Activated B cell treated with CpG ODN at 0.5 μM for 24 hours (primary cell): ENCODE measurements at regions not wholly inside any gene's neighbourhood (a gene's known extent, or its start where the extent isn't known, plus 50 kb on each side); places are given as distances from the start of the nearest gene placed in this dataset.

Source experiments
- ATAC-seq: fragments of 200-7000 bp; cut with Tn5 transposase; one replicate; pipeline ENCODE4 v1.10.0; 2021; ENCODE audit warnings: low read depth, mild to moderate bottlenecking, moderate library complexity
- CTCF ChIA-PET: fragments of 350-600 bp; sonication (Branson Sonifier 250); formaldehyde crosslinking; loops from one replicate; lab custom pipeline; 2021; ENCODE audit warnings: antibody characterized with exemption; lab: Charles Lee
- POLR2A ChIA-PET: fragments of 350-600 bp; sonication (Branson Sonifier 250); formaldehyde crosslinking; loops from one replicate; lab custom pipeline; 2021; ENCODE audit warnings: antibody characterized with exemption; lab: Charles Lee
- DNase-seq: peaks from one replicate; pipeline ENCODE4 v3.0.0; 2022
- H3K27ac Mint-ChIP-seq: one replicate; pipeline ENCODE4 v1.8.0; 2020; ENCODE audit warnings: mixed read lengths
- H3K27me3 Mint-ChIP-seq: one replicate; pipeline ENCODE4 v1.8.0; 2021; ENCODE audit warnings: mixed read lengths
- H3K36me3 Mint-ChIP-seq: one replicate; pipeline ENCODE4 v1.8.0; 2021; ENCODE audit warnings: low read depth, mixed read lengths
- H3K4me1 Mint-ChIP-seq: one replicate; pipeline ENCODE4 v1.8.0; 2021; ENCODE audit warnings: mixed read lengths
- H3K4me3 Mint-ChIP-seq: one replicate; pipeline ENCODE4 v1.8.0; 2020; ENCODE audit warnings: mild to moderate bottlenecking, mixed read lengths
- H3K9me3 Mint-ChIP-seq: one replicate; pipeline ENCODE4 v1.8.0; 2020; ENCODE audit warnings: mixed read lengths
- CTCF ChIP-seq: fragments of 200-600 bp; IDR thresholded peaks from one replicate; pipeline ENCODE4 v1.8.0; 2022; ENCODE audit warnings: antibody characterized with exemption, mild to moderate bottlenecking
- intact Hi-C: fragments of 100-400 bp; cut with micrococcal nuclease; formaldehyde crosslinking; loops from one replicate; pipeline ENCODE4 v1.15.1; 2024

GRCh38 chr2:198268519-198268918 lies 464.1 kb downstream of the PLCL1 start:
- POLR2A ChIA-PET = no interaction called here
- Mint-ChIP-seq H3K36me3 (no peaks in the 10 kb centered on the region), H3K4me3 (no peak overlapping the region), H3K4me1 (no peaks in the 10 kb centered on the region), H3K27ac (no peak overlapping the region), H3K9me3 (peaks cover 3% of the 10 kb centered on the region), H3K27me3 (peaks cover 3% of the 10 kb centered on the region)
- CTCF ChIA-PET = no interaction called here
- no peak for TF ChIP-seq CTCF
- DNase-seq (no peak), ATAC-seq (no peak)
- intact Hi-C loops = no loop called here

GRCh38 chr2:198259496-198259895 lies 455.1 kb downstream of the PLCL1 start:
- H3K9me3 Mint-ChIP-seq = no peaks in the 10 kb centered on the region
- H3K27me3 Mint-ChIP-seq = no peaks in the 10 kb centered on the region
- ATAC-seq (no peak), DNase-seq (no peak)
- H3K36me3 Mint-ChIP-seq = no peaks in the 10 kb centered on the region
- ChIA-PET POLR2A (no interaction called here), CTCF (no interaction called here)
- intact Hi-C loops = no loop called here
- H3K27ac Mint-ChIP-seq = no peak overlapping the region
- no peaks in the 10 kb centered on the region for H3K4me1 Mint-ChIP-seq
- no peak overlapping the region for H3K4me3 Mint-ChIP-seq
- no peak for TF ChIP-seq CTCF

- CTCF ChIA-PET = no interaction called here
- POLR2A ChIA-PET = no interaction called here
- Mint-ChIP-seq H3K4me1 (no peaks in the 10 kb centered on the region), H3K9me3 (no peaks in the 10 kb centered on the region), H3K27ac (no peak overlapping the region), H3K27me3 (peaks cover 2% of the 10 kb centered on the region), H3K36me3 (no peaks in the 10 kb centered on the region), H3K4me3 (no peak overlapping the region)
- intact Hi-C loops = no loop called here
- no peak for TF ChIP-seq CTCF
- DNase-seq (no peak), ATAC-seq (no peak)
These were observed 450.2 kb downstream of the PLCL1 start for GRCh38 chr2:198254536-198255090.

GRCh38 chr2:198253995-198254394 lies 449.6 kb downstream of the PLCL1 start:
- Mint-ChIP-seq H3K4me1 (no peaks in the 10 kb centered on the region), H3K27ac (no peak overlapping the region), H3K27me3 (peaks cover 2% of the 10 kb centered on the region), H3K9me3 (no peaks in the 10 kb centered on the region), H3K4me3 (no peak overlapping the region), H3K36me3 (no peaks in the 10 kb centered on the region)
- ATAC-seq = no peak
- POLR2A ChIA-PET = no interaction called here
- TF ChIP-seq CTCF = no peak
- intact Hi-C loops = no loop called here
- CTCF ChIA-PET = no interaction called here
- no peak for DNase-seq

GRCh38 chr2:198252472-198252871 lies 448.1 kb downstream of the PLCL1 start:
- POLR2A ChIA-PET = no interaction called here
- H3K4me1 Mint-ChIP-seq = no peaks in the 10 kb centered on the region
- ATAC-seq (no peak), DNase-seq (no peak)
- no peaks in the 10 kb centered on the region for H3K9me3 Mint-ChIP-seq
- peaks cover 2% of the 10 kb centered on the region for H3K27me3 Mint-ChIP-seq
- no peaks in the 10 kb centered on the region for H3K36me3 Mint-ChIP-seq
- no peak overlapping the region for H3K4me3 Mint-ChIP-seq
- CTCF ChIA-PET = no interaction called here
- TF ChIP-seq CTCF = no peak
- intact Hi-C loops = no loop called here
- no peak overlapping the region for H3K27ac Mint-ChIP-seq
